Neural progenitor cell (in vitro differentiated cells): ENCODE measurements at regions not wholly inside any gene's neighbourhood (a gene's known extent, or its start where the extent isn't known, plus 50 kb on each side); places are given as distances from the start of the nearest gene placed in this dataset.
"Not testable (repeated sequence)": the region's sequence is repeated elsewhere in the genome, so short reads cannot be mapped to it uniquely, and the experiment has no call there.

Source experiments
- DNase-seq: peaks from one replicate; pipeline ENCODE4 v3.0.0-alpha.2; 2016; ENCODE audit warnings: low spot score
- H2AFZ ChIP-seq: fragments of 200-600 bp; sonication (generic); replicated peaks from 2 replicates; pipeline ENCODE4 v1.6.1; 2016; ENCODE audit warnings: antibody characterized with exemption
- H3F3A ChIP-seq: fragments of 200-600 bp; sonication (generic); 2 replicates; pipeline ENCODE4 v1.6.1; 2016; ENCODE audit warnings: antibody characterized with exemption, low read depth
- H3K27ac ChIP-seq: fragments of 200-600 bp; sonication (generic); 2 replicates; pipeline ENCODE4 v1.5.1; 2016; ENCODE audit warnings: mild to moderate bottlenecking
- H3K27me3 ChIP-seq: fragments of 200-600 bp; sonication (generic); 2 replicates; pipeline ENCODE4 v1.6.1; 2016; ENCODE audit warnings: mild to moderate bottlenecking, moderate library complexity
- H3K36me3 ChIP-seq: fragments of 200-600 bp; sonication (generic); 2 replicates; pipeline ENCODE4 v1.5.1; 2016
- H3K4me1 ChIP-seq: fragments of 200-600 bp; sonication (generic); 2 replicates; pipeline ENCODE4 v1.6.1; 2016; ENCODE audit warnings: mixed run types
- H3K4me2 ChIP-seq: fragments of 200-600 bp; sonication (generic); 2 replicates; pipeline ENCODE4 v1.6.1; 2016
- H3K4me3 ChIP-seq: fragments of 200-600 bp; sonication (generic); 2 replicates; pipeline ENCODE4 v1.5.1; 2016
- H3K79me2 ChIP-seq: fragments of 200-600 bp; sonication (generic); 2 replicates; pipeline ENCODE4 v1.6.1; 2016; ENCODE audit warnings: low read depth
- H3K9ac ChIP-seq: fragments of 200-600 bp; sonication (generic); 2 replicates; pipeline ENCODE4 v1.6.1; 2016
- H3K9me3 ChIP-seq: fragments of 200-600 bp; sonication (generic); 2 replicates; pipeline ENCODE4 v1.5.1; 2016; ENCODE audit warnings: low read depth
- H4K20me1 ChIP-seq: fragments of 200-600 bp; sonication (generic); 2 replicates; pipeline ENCODE4 v1.6.1; 2016; ENCODE audit warnings: low read depth
- H3K27ac Mint-ChIP-seq: 3 replicates; pipeline ENCODE4 v1.8.0; 2021; ENCODE audit warnings: mixed read lengths
- H3K27me3 Mint-ChIP-seq: 2 replicates; pipeline ENCODE4 v1.8.0; 2022; ENCODE audit warnings: low read depth, mild to moderate bottlenecking, inconsistent platforms, moderate library complexity, mixed read lengths; ENCODE audit not compliant: insufficient read depth
- H3K36me3 Mint-ChIP-seq: 3 replicates; pipeline ENCODE4 v1.8.0; 2021; ENCODE audit warnings: mixed read lengths
- H3K4me1 Mint-ChIP-seq: 3 replicates; pipeline ENCODE4 v1.8.0; 2021; ENCODE audit warnings: mixed read lengths
- H3K4me3 Mint-ChIP-seq: 3 replicates; pipeline ENCODE4 v1.8.0; 2021; ENCODE audit warnings: mild to moderate bottlenecking, moderate library complexity, mixed read lengths
- H3K9me3 Mint-ChIP-seq: 3 replicates; pipeline ENCODE4 v1.8.0; 2020; ENCODE audit warnings: mixed read lengths
- CTCF ChIP-seq: fragments of 200-600 bp; sonication (generic); IDR thresholded peaks from 2 replicates; pipeline ENCODE4 v1.5.1; 2017; ENCODE audit warnings: antibody characterized with exemption, mild to moderate bottlenecking
- EZH2 ChIP-seq: fragments of 200-600 bp; sonication (generic); IDR thresholded peaks from 2 replicates; pipeline ENCODE4 v1.6.1; 2017; ENCODE audit warnings: antibody characterized with exemption, mild to moderate bottlenecking, moderate library complexity
- EZH2phosphoT487 ChIP-seq: fragments of 200-600 bp; sonication (generic); IDR thresholded peaks from 2 replicates; pipeline ENCODE4 v1.6.1; 2017; ENCODE audit warnings: antibody characterized with exemption

GRCh38 chr7:149690688-149691446 is 82.5 kb downstream of the ZNF467 start:
- Mint-ChIP-seq H3K4me1 (peaks cover 5% of the 10 kb centered on the region), H3K36me3 (peaks cover 4% of the 10 kb centered on the region), H3K27ac (no peak overlapping the region), H3K27me3 (peaks cover 23% of the 10 kb centered on the region), H3K4me3 (peak overlapping the region; percentile 19), H3K9me3 (peaks cover 10% of the 10 kb centered on the region)
- Histone ChIP-seq H3K9ac (no peak overlapping the region), H3F3A (no peaks in the 10 kb centered on the region), H3K79me2 (no peaks in the 10 kb centered on the region), H3K4me2 (no peak overlapping the region), H3K4me1 (no peaks in the 10 kb centered on the region), H3K36me3 (no peaks in the 10 kb centered on the region), H3K27ac (no peak overlapping the region), H3K27me3 (peaks cover 46% of the 10 kb centered on the region), H4K20me1 (no peaks in the 10 kb centered on the region), H3K9me3 (no peaks in the 10 kb centered on the region), H2AFZ (no peak overlapping the region), H3K4me3 (no peak overlapping the region)
- TF ChIP-seq CTCF (no peak), EZH2phosphoT487 (no peak), EZH2 (no peak)
- DNase-seq = peak; percentile 73

- Mint-ChIP-seq H3K4me1 (peaks cover 5% of the 10 kb centered on the region), H3K27ac (no peak overlapping the region), H3K36me3 (peaks cover 4% of the 10 kb centered on the region), H3K9me3 (peaks cover 10% of the 10 kb centered on the region), H3K27me3 (peaks cover 23% of the 10 kb centered on the region), H3K4me3 (no peak overlapping the region)
- peaks cover 39% of the 10 kb centered on the region for H3K27me3 ChIP-seq
- no peak overlapping the region for H2AFZ ChIP-seq
- no peaks in the 10 kb centered on the region for H3F3A ChIP-seq
- H3K4me2 ChIP-seq = no peak overlapping the region
- no peak overlapping the region for H3K9ac ChIP-seq
- TF ChIP-seq EZH2 (no peak), EZH2phosphoT487 (no peak), CTCF (no peak)
- H3K4me1 ChIP-seq = no peaks in the 10 kb centered on the region
- no peaks in the 10 kb centered on the region for H3K9me3 ChIP-seq
- H3K79me2 ChIP-seq = no peaks in the 10 kb centered on the region
- no peak overlapping the region for H3K4me3 ChIP-seq
- H3K36me3 ChIP-seq = no peaks in the 10 kb centered on the region
- no peaks in the 10 kb centered on the region for H4K20me1 ChIP-seq
- H3K27ac ChIP-seq = no peak overlapping the region
- DNase-seq = no peak
These were observed 84.1 kb downstream of the ZNF467 start for GRCh38 chr7:149689291-149689721.

- Mint-ChIP-seq H3K4me3 (no peak overlapping the region), H3K9me3 (peaks cover 10% of the 10 kb centered on the region), H3K27me3 (peaks cover 23% of the 10 kb centered on the region), H3K27ac (no peak overlapping the region), H3K4me1 (peaks cover 5% of the 10 kb centered on the region), H3K36me3 (peaks cover 4% of the 10 kb centered on the region)
- peaks cover 35% of the 10 kb centered on the region for H3K27me3 ChIP-seq
- no peak for DNase-seq
- H3K79me2 ChIP-seq = no peaks in the 10 kb centered on the region
- H3K4me3 ChIP-seq = no peak overlapping the region
- H3F3A ChIP-seq = no peaks in the 10 kb centered on the region
- no peaks in the 10 kb centered on the region for H3K4me1 ChIP-seq
- H3K36me3 ChIP-seq = no peaks in the 10 kb centered on the region
- H3K9me3 ChIP-seq = no peaks in the 10 kb centered on the region
- no peak overlapping the region for H2AFZ ChIP-seq
- H3K4me2 ChIP-seq = no peak overlapping the region
- no peaks in the 10 kb centered on the region for H4K20me1 ChIP-seq
- no peak overlapping the region for H3K27ac ChIP-seq
- TF ChIP-seq CTCF (no peak), EZH2phosphoT487 (no peak), EZH2 (no peak)
- H3K9ac ChIP-seq = no peak overlapping the region
These were observed 84.6 kb downstream of the ZNF467 start for GRCh38 chr7:149688836-149689235.

- not testable (repeated sequence) for H3K4me2 ChIP-seq, H3F3A ChIP-seq
- H3K27me3 Mint-ChIP-seq = peaks cover 16% of the 10 kb centered on the region
These were observed 85.6 kb downstream of the ZNF467 start for GRCh38 chr7:149687820-149688219.

More at GRCh38 chr7:149687820-149688219, 85.6 kb downstream of the ZNF467 start:
- not testable (repeated sequence) for H3K79me2 ChIP-seq, H3K9me3 ChIP-seq, H3K4me1 Mint-ChIP-seq, H3K27ac ChIP-seq, H3K27ac Mint-ChIP-seq, H3K36me3 ChIP-seq, H3K4me3 ChIP-seq, H3K36me3 Mint-ChIP-seq, H2AFZ ChIP-seq, H4K20me1 ChIP-seq, DNase-seq, H3K9ac ChIP-seq, H3K4me1 ChIP-seq, H3K4me3 Mint-ChIP-seq, H3K9me3 Mint-ChIP-seq
- H3K27me3 ChIP-seq = peaks cover 24% of the 10 kb centered on the region
